ENCODE measurements at regions not wholly inside any gene's neighbourhood (a gene's known extent, or its start where the extent isn't known, plus 50 kb on each side); places are given as distances from the start of the nearest gene placed in this dataset.
"Not testable (repeated sequence)": the region's sequence is repeated elsewhere in the genome, so short reads cannot be mapped to it uniquely, and the experiment has no call there.

GRCh38 chr2:109669731-109670130, 55.6 kb downstream of the SOWAHC start:
- no peak overlapping the region for H3K27ac ChIP-seq
- TF ChIP-seq CTCF (conservative IDR thresholded peaks at IDR 0.05) (no peak), ZFX (IDR thresholded peaks at IDR 0.05) (no peak)

- H3K27ac ChIP-seq: no peak overlapping the region
- TF ChIP-seq ZFX (IDR thresholded peaks at IDR 0.05) (no peak), CTCF (conservative IDR thresholded peaks at IDR 0.05) (no peak)
These were observed 56.6 kb downstream of the SOWAHC start for GRCh38 chr2:109670556-109671411.

- no peak overlapping the region for H3K27ac ChIP-seq
- TF ChIP-seq ZFX (IDR thresholded peaks at IDR 0.05): no peak
- no peak for TF ChIP-seq CTCF (conservative IDR thresholded peaks at IDR 0.05)
These were observed 60.9 kb downstream of the SOWAHC start for GRCh38 chr2:109674894-109675534.

- TF ChIP-seq ZFX (IDR thresholded peaks at IDR 0.05): no peak
- TF ChIP-seq CTCF (conservative IDR thresholded peaks at IDR 0.05): no peak
- H3K27ac ChIP-seq: no peak overlapping the region
These were observed 61.6 kb downstream of the SOWAHC start for GRCh38 chr2:109675666-109676345.

GRCh38 chr2:109676346-109676902, 62.3 kb downstream of the SOWAHC start:
- TF ChIP-seq CTCF (conservative IDR thresholded peaks at IDR 0.05): no peak
- TF ChIP-seq ZFX (IDR thresholded peaks at IDR 0.05): no peak
- no peak overlapping the region for H3K27ac ChIP-seq

- H3K27ac ChIP-seq: not testable (repeated sequence)
These were observed 63.1 kb downstream of the SOWAHC start for GRCh38 chr2:109677121-109677731.

GRCh38 chr2:109677835-109678580, 63.8 kb downstream of the SOWAHC start:
- TF ChIP-seq CTCF (conservative IDR thresholded peaks at IDR 0.05) (no peak), ZFX (IDR thresholded peaks at IDR 0.05) (no peak)
- no peak overlapping the region for H3K27ac ChIP-seq

- H3K27ac ChIP-seq: not testable (repeated sequence)
These were observed 64.6 kb downstream of the SOWAHC start for GRCh38 chr2:109678724-109679201.

Data from C4-2B (cell line).